ENCODE measurements at regions not wholly inside any gene's neighbourhood (a gene's known extent, or its start where the extent isn't known, plus 50 kb on each side); places are given as distances from the start of the nearest gene placed in this dataset.

- no peak for DNase-seq
Observed at GRCh38 chr1:219665089-219665488, 52.2 kb upstream of the ZC3H11B start.

GRCh38 chr1:219664310-219665029, 51.6 kb upstream of the ZC3H11B start:
- DNase-seq: no peak
